Neural crest cell (in vitro differentiated cells): ENCODE measurements at regions not wholly inside any gene's neighbourhood (a gene's known extent, or its start where the extent isn't known, plus 50 kb on each side); places are given as distances from the start of the nearest gene placed in this dataset.

Experiments
- DNase-seq: peaks from one replicate; pipeline ENCODE4 v3.0.0; 2021; ENCODE audit warnings: low read depth, mixed read lengths, low spot score
- H3K27ac Mint-ChIP-seq: one replicate; pipeline ENCODE4 v1.8.0; 2021; ENCODE audit warnings: mild to moderate bottlenecking, mixed read lengths; ENCODE audit not compliant: unreplicated experiment
- H3K27me3 Mint-ChIP-seq: 2 replicates; pipeline ENCODE4 v1.8.0; 2021; ENCODE audit warnings: low read depth, mild to moderate bottlenecking, mixed read lengths
- H3K36me3 Mint-ChIP-seq: 2 replicates; pipeline ENCODE4 v1.8.0; 2021; ENCODE audit warnings: low read depth, mild to moderate bottlenecking, mixed read lengths
- H3K4me1 Mint-ChIP-seq: 2 replicates; pipeline ENCODE4 v1.8.0; 2021; ENCODE audit warnings: mixed read lengths
- H3K4me3 Mint-ChIP-seq: one replicate; pipeline ENCODE4 v1.8.0; 2021; ENCODE audit warnings: mild to moderate bottlenecking, mixed read lengths
- H3K9me3 Mint-ChIP-seq: 2 replicates; pipeline ENCODE4 v1.8.0; 2021; ENCODE audit warnings: mixed read lengths
- CTCF ChIP-seq: fragments of 200-600 bp; sonication (generic); conservative IDR thresholded peaks from 2 replicates; pipeline ENCODE4 v1.5.0; 2021; ENCODE audit warnings: antibody characterized with exemption, mild to moderate bottlenecking

- H3K9me3 Mint-ChIP-seq: no peaks in the 10 kb centered on the region
- DNase-seq: no peak
- no peaks in the 10 kb centered on the region for H3K27me3 Mint-ChIP-seq
- no peaks in the 10 kb centered on the region for H3K36me3 Mint-ChIP-seq
- no peak overlapping the region for H3K27ac Mint-ChIP-seq
- no peak for TF ChIP-seq CTCF
- no peak overlapping the region for H3K4me3 Mint-ChIP-seq
- peaks cover 14% of the 10 kb centered on the region for H3K4me1 Mint-ChIP-seq
Measured at GRCh38 chr9:643966-644365, 197.5 kb upstream of the DMRT1 start.

- no peak for DNase-seq
- H3K27me3 Mint-ChIP-seq: no peaks in the 10 kb centered on the region
- no peaks in the 10 kb centered on the region for H3K36me3 Mint-ChIP-seq
- no peak overlapping the region for H3K27ac Mint-ChIP-seq
- H3K4me1 Mint-ChIP-seq: peaks cover 22% of the 10 kb centered on the region
- no peaks in the 10 kb centered on the region for H3K9me3 Mint-ChIP-seq
- TF ChIP-seq CTCF: no peak
- no peak overlapping the region for H3K4me3 Mint-ChIP-seq
Measured at GRCh38 chr9:647522-647921, 194.0 kb upstream of the DMRT1 start.

- peaks cover 19% of the 10 kb centered on the region for H3K4me1 Mint-ChIP-seq
- no peaks in the 10 kb centered on the region for H3K27me3 Mint-ChIP-seq
- H3K4me3 Mint-ChIP-seq: no peak overlapping the region
- no peak overlapping the region for H3K27ac Mint-ChIP-seq
- no peaks in the 10 kb centered on the region for H3K9me3 Mint-ChIP-seq
- TF ChIP-seq CTCF: no peak
- no peak for DNase-seq
- no peaks in the 10 kb centered on the region for H3K36me3 Mint-ChIP-seq
Measured at GRCh38 chr9:649128-650074, 192.1 kb upstream of the DMRT1 start.

- DNase-seq: no peak
- no peak overlapping the region for H3K27ac Mint-ChIP-seq
- no peaks in the 10 kb centered on the region for H3K36me3 Mint-ChIP-seq
- H3K4me3 Mint-ChIP-seq: no peak overlapping the region
- H3K4me1 Mint-ChIP-seq: peaks cover 19% of the 10 kb centered on the region
- no peaks in the 10 kb centered on the region for H3K27me3 Mint-ChIP-seq
- TF ChIP-seq CTCF: no peak
- H3K9me3 Mint-ChIP-seq: no peaks in the 10 kb centered on the region
Measured at GRCh38 chr9:650362-650761, 191.1 kb upstream of the DMRT1 start.

GRCh38 chr9:651371-651770 lies 190.1 kb upstream of the DMRT1 start:
- Mint-ChIP-seq H3K27ac (no peak overlapping the region), H3K9me3 (no peaks in the 10 kb centered on the region), H3K4me3 (no peak overlapping the region), H3K27me3 (no peaks in the 10 kb centered on the region), H3K36me3 (no peaks in the 10 kb centered on the region), H3K4me1 (peaks cover 19% of the 10 kb centered on the region)
- TF ChIP-seq CTCF: no peak
- no peak for DNase-seq
